HL-60 (cell line): ENCODE measurements at regions not wholly inside any gene's neighbourhood (a gene's known extent, or its start where the extent isn't known, plus 50 kb on each side); places are given as distances from the start of the nearest gene placed in this dataset.

Experiments used
- DNase-seq, 2 experiments: peaks; one replicate each; pipeline ENCODE4 v3.0.0-alpha.2; 2010 to 2020; ENCODE audit warnings: low read depth in 1 of 2, low spot score in 1 of 2
- H3K27ac ChIP-seq: fragments of 250-450 bp; sonication (Bioruptor Pico); replicated peaks from 2 replicates; pipeline ENCODE4 v1.5.1; 2020; ENCODE audit warnings: mild to moderate bottlenecking, moderate library complexity
- H3K27me3 ChIP-seq: fragments of 250-450 bp; sonication (Bioruptor Pico); 2 replicates; pipeline ENCODE4 v1.5.1; 2021; ENCODE audit warnings: mild to moderate bottlenecking, moderate library complexity; ENCODE audit not compliant: insufficient read depth, poor library complexity, severe bottlenecking
- H3K4me3 ChIP-seq: replicated peaks from 2 replicates; pipeline ENCODE4 v1.5.1; 2011; ENCODE audit warnings: mild to moderate bottlenecking, control low read depth, low read length; ENCODE audit not compliant: insufficient read depth
- CTCF ChIP-seq: IDR thresholded peaks from one replicate; pipeline ENCODE4 v1.5.1; 2011; ENCODE audit warnings: low read length, control low read depth, inconsistent platforms; ENCODE audit not compliant: insufficient read depth
- GABPA ChIP-seq: IDR thresholded peaks from 2 replicates; pipeline ENCODE4 v1.6.1; 2012; ENCODE audit warnings: low read depth
- POLR2AphosphoS5 ChIP-seq: IDR thresholded peaks from 2 replicates; pipeline ENCODE4 v1.6.1; 2012; ENCODE audit warnings: low read depth
- REST ChIP-seq: IDR thresholded peaks from 2 replicates; pipeline ENCODE4 v1.6.1; 2012; ENCODE audit warnings: low read depth; ENCODE audit not compliant: insufficient replicate concordance
- SPI1 ChIP-seq: IDR thresholded peaks from 2 replicates; pipeline ENCODE4 v1.6.1; 2012; ENCODE audit warnings: low read depth, mild to moderate bottlenecking, borderline replicate concordance

- TF ChIP-seq SPI1 = no peak
- TF ChIP-seq POLR2AphosphoS5 = no peak
- TF ChIP-seq CTCF = no peak
- no peak for TF ChIP-seq REST
- TF ChIP-seq GABPA = no peak
- no peaks in the 10 kb centered on the region for H3K27me3 ChIP-seq
- H3K4me3 ChIP-seq = no peak overlapping the region
- DNase-seq = no peak
- no peak overlapping the region for H3K27ac ChIP-seq
Observed at GRCh38 chr5:163706053-163706771, 200.8 kb downstream of the MAT2B start.

- no peaks in the 10 kb centered on the region for H3K27me3 ChIP-seq
- no peak overlapping the region for H3K27ac ChIP-seq
- no peak overlapping the region for H3K4me3 ChIP-seq
- TF ChIP-seq CTCF = no peak
- TF ChIP-seq GABPA = no peak
- no peak for TF ChIP-seq SPI1
- TF ChIP-seq REST = no peak
- no peak for TF ChIP-seq POLR2AphosphoS5
- no peak for DNase-seq
Observed at GRCh38 chr5:163712011-163712410, 206.6 kb downstream of the MAT2B start.

- TF ChIP-seq GABPA = no peak
- no peak for TF ChIP-seq REST
- no peak for TF ChIP-seq CTCF
- no peak for TF ChIP-seq POLR2AphosphoS5
- TF ChIP-seq SPI1 = no peak
- Histone ChIP-seq H3K27ac (no peak overlapping the region), H3K27me3 (no peaks in the 10 kb centered on the region), H3K4me3 (no peak overlapping the region)
- no peak for DNase-seq
Observed at GRCh38 chr5:163718272-163718671, 212.9 kb downstream of the MAT2B start.
